HEK293 (cell line): ENCODE measurements at regions not wholly inside any gene's neighbourhood (a gene's known extent, or its start where the extent isn't known, plus 50 kb on each side); places are given as distances from the start of the nearest gene placed in this dataset.

Source experiments
- YY1 ChIP-seq: fragments of 450-650 bp; formaldehyde crosslinking; IDR thresholded peaks from 2 replicates; pipeline ENCODE4 v1.5.1; 2018; ENCODE audit warnings: missing biosample characterization, missing genetic modification characterization
- ZNF362 ChIP-seq: fragments of 450-650 bp; formaldehyde crosslinking; IDR thresholded peaks from 2 replicates; pipeline ENCODE4 v1.5.1; 2016; ENCODE audit warnings: missing biosample characterization, missing genetic modification characterization
- TF ChIP-seq, protein P1 (sequence below): fragments of 450-650 bp; formaldehyde crosslinking; IDR thresholded peaks from 2 replicates; pipeline ENCODE4 v1.5.1; 2016; ENCODE audit warnings: missing biosample characterization, missing genetic modification characterization

- TF ChIP-seq ZNF362 (no peak), YY1 (tag by site-specific recombination) (no peak)
- TF ChIP-seq, protein P1, sequence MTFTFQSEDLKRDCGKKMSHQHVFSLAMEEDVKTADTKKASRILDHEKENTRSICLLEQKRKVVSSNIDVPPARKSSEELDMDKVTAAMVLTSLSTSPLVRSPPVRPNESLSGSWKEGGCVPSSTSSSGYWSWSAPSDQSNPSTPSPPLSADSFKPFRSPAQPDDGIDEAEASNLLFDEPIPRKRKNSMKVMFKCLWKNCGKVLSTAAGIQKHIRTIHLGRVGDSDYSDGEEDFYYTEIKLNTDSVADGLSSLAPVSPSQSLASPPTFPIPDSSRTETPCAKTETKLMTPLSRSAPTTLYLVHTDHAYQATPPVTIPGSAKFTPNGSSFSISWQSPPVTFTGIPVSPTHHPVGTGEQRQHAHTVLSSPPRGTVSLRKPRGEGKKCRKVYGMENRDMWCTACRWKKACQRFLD (tag by site-specific recombination), result no peak
Measured at GRCh38 chr6:147974376-147974775, 368.3 kb upstream of the SASH1 start.
